GM21423 (cell line): ENCODE measurements at regions not wholly inside any gene's neighbourhood (a gene's known extent, or its start where the extent isn't known, plus 50 kb on each side); places are given as distances from the start of the nearest gene placed in this dataset.
"Not testable (repeated sequence)": the region's sequence is repeated elsewhere in the genome, so short reads cannot be mapped to it uniquely, and the experiment has no call there.

Experiments
- ATAC-seq: cut with Tn5 transposase; IDR thresholded peaks from one replicate; pipeline ENCODE4 v1.9.1; 2021; ENCODE audit warnings: mild to moderate bottlenecking, moderate library complexity; ENCODE audit not compliant: unreplicated experiment

- no peak for ATAC-seq
These were observed 54.0 kb downstream of the RFPL4B start for GRCh38 chr6:112401083-112401482.

- ATAC-seq, result no peak
These were observed 60.0 kb downstream of the RFPL4B start for GRCh38 chr6:112407101-112407590.

GRCh38 chr6:112408522-112408921 lies 61.4 kb downstream of the RFPL4B start:
- no peak for ATAC-seq

- ATAC-seq, result no peak
These were observed 62.2 kb downstream of the RFPL4B start for GRCh38 chr6:112409311-112409710.

GRCh38 chr6:112413780-112414179 lies 66.7 kb downstream of the RFPL4B start:
- no peak for ATAC-seq

GRCh38 chr6:112415366-112415765 lies 68.2 kb downstream of the RFPL4B start:
- ATAC-seq, result no peak

GRCh38 chr6:112416866-112417265 lies 69.7 kb downstream of the RFPL4B start:
- ATAC-seq, result no peak

GRCh38 chr6:112427011-112427410 lies 79.9 kb downstream of the RFPL4B start:
- ATAC-seq, result not testable (repeated sequence)

- no peak for ATAC-seq
These were observed 80.4 kb downstream of the RFPL4B start for GRCh38 chr6:112427499-112427898.

GRCh38 chr6:112428477-112428876 lies 81.3 kb downstream of the RFPL4B start:
- no peak for ATAC-seq

- no peak for ATAC-seq
These were observed 82.1 kb downstream of the RFPL4B start for GRCh38 chr6:112429226-112429625.

GRCh38 chr6:112431803-112432202 lies 84.7 kb downstream of the RFPL4B start:
- ATAC-seq, result no peak

GRCh38 chr6:112432853-112433252 lies 85.7 kb downstream of the RFPL4B start:
- ATAC-seq, result no peak

- ATAC-seq, result no peak
These were observed 86.3 kb downstream of the RFPL4B start for GRCh38 chr6:112433457-112433856.

- ATAC-seq, result no peak
These were observed 87.8 kb downstream of the RFPL4B start for GRCh38 chr6:112434896-112435435.

- ATAC-seq, result no peak
These were observed 89.9 kb downstream of the RFPL4B start for GRCh38 chr6:112437058-112437457.

GRCh38 chr6:112439010-112439409 lies 91.9 kb downstream of the RFPL4B start:
- no peak for ATAC-seq

GRCh38 chr6:112439432-112439831 lies 92.3 kb downstream of the RFPL4B start:
- no peak for ATAC-seq

- ATAC-seq, result no peak
These were observed 94.5 kb downstream of the RFPL4B start for GRCh38 chr6:112441607-112442006.

GRCh38 chr6:112443179-112444065 lies 96.3 kb downstream of the RFPL4B start:
- no peak for ATAC-seq

GRCh38 chr6:112448786-112449185 lies 101.7 kb downstream of the RFPL4B start:
- ATAC-seq, result not testable (repeated sequence)

- ATAC-seq, result no peak
These were observed 103.5 kb downstream of the RFPL4B start for GRCh38 chr6:112450663-112451062.
